ENCODE measurements at regions not wholly inside any gene's neighbourhood (a gene's known extent, or its start where the extent isn't known, plus 50 kb on each side); places are given as distances from the start of the nearest gene placed in this dataset.

DNA sequence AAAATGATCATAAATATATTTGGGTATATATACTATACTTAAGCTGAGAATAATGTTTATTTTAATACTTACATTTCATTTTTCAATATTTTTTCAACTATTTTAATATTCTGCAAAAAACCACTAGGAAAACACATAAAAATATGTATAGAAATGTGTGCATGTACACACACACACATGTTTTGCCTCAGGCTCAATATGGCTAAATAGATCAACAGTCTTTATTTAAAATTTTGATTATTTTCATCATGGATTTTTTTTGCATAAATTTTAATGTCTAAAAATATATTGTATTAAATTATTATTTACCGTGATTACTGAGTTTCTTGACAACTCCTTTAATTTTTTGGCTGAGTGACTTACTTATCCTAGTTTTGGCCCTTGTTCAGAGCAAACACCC, 846.5 kb downstream of the DHX35 start:
- TF ChIP-seq, protein P1, sequence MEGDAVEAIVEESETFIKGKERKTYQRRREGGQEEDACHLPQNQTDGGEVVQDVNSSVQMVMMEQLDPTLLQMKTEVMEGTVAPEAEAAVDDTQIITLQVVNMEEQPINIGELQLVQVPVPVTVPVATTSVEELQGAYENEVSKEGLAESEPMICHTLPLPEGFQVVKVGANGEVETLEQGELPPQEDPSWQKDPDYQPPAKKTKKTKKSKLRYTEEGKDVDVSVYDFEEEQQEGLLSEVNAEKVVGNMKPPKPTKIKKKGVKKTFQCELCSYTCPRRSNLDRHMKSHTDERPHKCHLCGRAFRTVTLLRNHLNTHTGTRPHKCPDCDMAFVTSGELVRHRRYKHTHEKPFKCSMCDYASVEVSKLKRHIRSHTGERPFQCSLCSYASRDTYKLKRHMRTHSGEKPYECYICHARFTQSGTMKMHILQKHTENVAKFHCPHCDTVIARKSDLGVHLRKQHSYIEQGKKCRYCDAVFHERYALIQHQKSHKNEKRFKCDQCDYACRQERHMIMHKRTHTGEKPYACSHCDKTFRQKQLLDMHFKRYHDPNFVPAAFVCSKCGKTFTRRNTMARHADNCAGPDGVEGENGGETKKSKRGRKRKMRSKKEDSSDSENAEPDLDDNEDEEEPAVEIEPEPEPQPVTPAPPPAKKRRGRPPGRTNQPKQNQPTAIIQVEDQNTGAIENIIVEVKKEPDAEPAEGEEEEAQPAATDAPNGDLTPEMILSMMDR (IDR thresholded peaks at IDR 0.05; ENCODE audit: insufficient read depth, low read depth, low read length, missing control alignments) = no peak
- DNase-seq (ENCODE audit: low read depth) = no peak

DNA sequence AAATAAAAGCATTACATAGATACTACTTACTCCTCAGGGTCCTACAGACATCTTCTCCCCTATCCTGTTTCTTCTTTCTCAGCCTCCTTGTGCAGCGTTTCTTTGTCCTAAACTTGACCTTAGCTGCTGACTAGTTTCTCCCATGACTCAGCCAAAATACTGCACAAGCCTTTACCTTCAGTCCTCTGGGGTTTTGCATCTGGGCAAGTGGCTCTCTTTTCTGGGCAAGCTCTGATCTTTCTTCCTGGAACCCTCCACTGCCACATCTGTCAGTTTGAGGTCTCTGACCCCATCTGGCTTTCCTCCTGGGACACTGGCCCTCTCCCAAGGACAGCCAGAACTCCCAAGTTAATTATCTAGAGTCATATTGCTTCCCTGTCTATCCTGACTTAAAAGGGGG, 838.4 kb downstream of the DHX35 start:
- TF ChIP-seq, protein P1 (IDR thresholded peaks at IDR 0.05; ENCODE audit: insufficient read depth, low read depth, low read length, missing control alignments) = no peak
- DNase-seq (ENCODE audit: low read depth) = peak; percentile 76
- H3K4me3 ChIP-seq (ENCODE audit: low read length) = no peak overlapping the region

More for the DNA sequence above, 846.5 kb downstream of the DHX35 start:
- H3K4me3 ChIP-seq (ENCODE audit: low read length) = no peak overlapping the region

DNA sequence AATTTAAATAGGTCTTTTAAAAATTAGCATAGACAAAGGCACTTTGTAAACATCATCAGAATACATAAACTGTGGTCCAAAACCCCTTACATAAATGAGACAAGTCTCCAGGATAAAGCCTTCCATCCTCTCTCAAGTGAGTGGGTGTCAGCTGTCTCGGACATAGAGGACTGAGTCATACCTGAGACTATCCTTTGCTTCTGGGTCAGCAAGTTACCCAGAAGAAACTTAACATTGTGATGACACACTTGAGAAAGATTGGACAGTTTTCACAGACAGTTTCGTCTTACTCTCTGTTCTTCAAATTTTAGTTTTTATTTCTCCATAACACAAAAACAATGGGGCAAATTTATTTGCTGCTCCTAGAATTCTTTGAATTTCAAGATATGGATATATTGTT, 838.0 kb downstream of the DHX35 start:
- H3K4me3 ChIP-seq (ENCODE audit: low read length) = no peak overlapping the region
- peak; percentile 82 for DNase-seq (ENCODE audit: low read depth)
- TF ChIP-seq, protein P1 (IDR thresholded peaks at IDR 0.05; ENCODE audit: insufficient read depth, low read depth, low read length, missing control alignments) = no peak

DNA sequence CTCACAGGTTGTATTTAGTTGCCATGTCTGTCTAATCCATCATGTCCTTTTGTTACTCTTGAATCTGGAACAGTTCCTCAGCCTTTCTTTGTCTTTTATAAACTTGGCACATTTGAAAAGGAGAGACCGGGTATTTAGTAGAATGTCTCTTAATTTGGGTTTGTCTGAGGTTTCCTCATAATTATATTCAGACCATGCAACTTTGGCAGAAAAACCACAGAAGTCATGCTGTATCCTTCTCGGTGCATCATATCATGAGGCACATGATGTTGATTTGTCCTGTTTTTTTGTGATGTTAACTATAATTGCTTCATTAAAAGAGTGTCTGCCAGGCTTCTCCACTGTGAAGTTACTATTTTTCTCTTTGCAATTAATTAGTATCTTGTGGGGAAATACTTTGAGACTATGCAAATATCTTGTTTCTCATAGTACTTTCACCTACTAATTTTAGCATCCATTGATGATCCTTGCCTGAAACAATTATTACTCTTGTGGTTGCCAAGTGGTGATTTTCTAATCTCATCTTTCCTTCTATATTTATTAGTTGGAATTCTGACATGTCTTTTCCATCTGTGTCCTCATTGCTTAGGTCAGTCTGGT, 837.3 kb downstream of the DHX35 start:
- no peak for DNase-seq (ENCODE audit: low read depth)
- no peak overlapping the region for H3K4me3 ChIP-seq (ENCODE audit: low read length)
- TF ChIP-seq, protein P1 (IDR thresholded peaks at IDR 0.05; ENCODE audit: insufficient read depth, low read depth, low read length, missing control alignments) = no peak

DNA sequence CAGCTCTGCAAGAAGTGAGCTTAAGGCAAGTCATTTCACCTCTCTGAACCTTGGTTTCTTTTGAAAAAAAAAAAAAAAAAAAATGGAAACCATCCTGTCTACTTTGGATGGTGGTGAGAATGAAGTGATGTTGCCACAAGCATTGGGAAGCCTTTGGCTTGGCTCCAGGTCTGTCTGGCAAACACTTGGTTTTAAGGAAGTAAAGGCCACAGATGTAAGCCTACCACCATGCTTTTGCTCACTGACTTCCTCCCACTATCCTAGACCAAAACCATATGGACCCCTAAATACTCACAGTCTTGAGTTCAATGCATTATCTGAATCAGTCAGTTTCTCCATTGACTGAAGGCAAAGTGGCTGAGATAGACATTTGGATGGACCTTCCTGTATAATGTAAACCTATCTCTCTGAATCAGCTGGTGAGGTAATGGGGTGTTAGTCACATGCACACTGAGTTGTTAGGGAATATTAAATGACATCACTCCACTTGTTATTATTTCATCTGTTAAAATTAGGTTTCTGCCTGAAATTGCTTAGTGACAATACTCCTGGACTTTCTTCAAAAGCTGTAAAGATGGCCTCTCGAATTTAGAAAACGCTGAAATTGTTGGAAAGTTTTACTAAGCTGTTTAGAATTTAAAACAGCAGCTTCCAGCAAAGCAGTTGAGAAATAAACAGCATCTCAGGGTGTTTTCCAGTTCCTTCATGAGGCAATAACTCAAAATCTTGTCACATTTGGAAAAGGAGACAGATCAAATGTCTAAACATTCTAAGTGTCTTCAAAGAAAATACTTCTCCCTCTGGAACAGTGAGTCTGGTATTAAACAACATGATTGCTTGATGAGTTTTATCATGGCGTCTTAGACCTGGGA, 833.5 kb downstream of the DHX35 start:
- DNase-seq (ENCODE audit: low read depth) = peak; percentile 81
- no peak overlapping the region for H3K4me3 ChIP-seq (ENCODE audit: low read length)
- TF ChIP-seq, protein P1 (IDR thresholded peaks at IDR 0.05; ENCODE audit: insufficient read depth, low read depth, low read length, missing control alignments) = no peak

DNA sequence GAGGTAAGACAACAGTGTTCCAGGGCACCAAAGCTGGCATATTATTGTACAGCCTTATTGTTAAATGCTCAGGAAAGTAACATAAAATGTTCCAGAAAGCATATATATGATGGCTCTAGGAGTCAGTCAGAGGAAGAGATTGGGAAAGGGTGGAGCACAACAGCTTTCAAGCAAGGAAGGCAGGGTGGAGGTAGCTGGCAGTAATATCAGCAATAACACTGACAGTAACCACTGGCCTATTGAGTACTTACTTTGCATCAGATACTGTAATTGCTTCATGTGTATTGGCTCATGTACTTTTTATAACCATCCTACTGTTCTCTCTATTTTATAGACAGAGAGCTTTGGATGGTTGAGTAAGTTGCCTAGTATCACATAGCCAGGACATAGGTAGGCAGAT, 830.2 kb downstream of the DHX35 start:
- TF ChIP-seq, protein P1 (IDR thresholded peaks at IDR 0.05; ENCODE audit: insufficient read depth, low read depth, low read length, missing control alignments) = no peak
- no peak for DNase-seq (ENCODE audit: low read depth)
- H3K4me3 ChIP-seq (ENCODE audit: low read length) = no peak overlapping the region

Data from epithelial cell of esophagus (primary cell).